ENCODE measurements at regions not wholly inside any gene's neighbourhood (a gene's known extent, or its start where the extent isn't known, plus 50 kb on each side); places are given as distances from the start of the nearest gene placed in this dataset.
A peak's percentile ranks its signal among the peaks of the same experiment; 100 is the strongest.

DNA sequence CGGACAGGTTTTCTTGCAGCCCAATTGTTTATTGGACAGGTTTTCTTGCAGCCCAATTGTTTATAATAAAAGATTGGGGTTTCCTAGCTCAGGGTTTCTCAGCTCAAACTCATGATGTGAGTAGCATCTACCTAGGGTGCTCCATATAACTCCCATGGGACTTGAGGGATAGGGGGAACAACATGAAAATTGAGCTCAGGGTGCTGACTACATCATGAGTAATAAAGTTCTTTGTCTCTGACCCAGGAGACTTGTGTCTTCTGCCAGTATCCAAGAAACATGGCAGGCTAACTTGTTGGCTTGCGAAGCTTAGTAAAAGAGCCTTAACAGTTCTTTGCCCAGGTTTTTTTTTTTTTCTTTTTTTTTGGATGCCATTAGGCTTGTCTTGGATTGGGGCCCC is 59.2 kb upstream of the MYCBP2 start:
- Histone ChIP-seq H3K9ac (ENCODE audit: insufficient read depth, low read length) (no peak overlapping the region), H3K27ac (ENCODE audit: insufficient read depth, low read length) (no peak overlapping the region), H4K20me1 (ENCODE audit: control insufficient read depth, extremely low read depth, insufficient read depth, low read length) (no peaks in the 10 kb centered on the region), H3K79me2 (ENCODE audit: control insufficient read depth, insufficient read depth, low read length) (no peaks in the 10 kb centered on the region), H3K36me3 (ENCODE audit: control insufficient read depth, insufficient read depth, low read length) (no peaks in the 10 kb centered on the region), H2AFZ (ENCODE audit: low read length) (no peak overlapping the region), H3K4me2 (ENCODE audit: extremely low read depth, insufficient read depth, low read length) (no peak overlapping the region), H3K27me3 (ENCODE audit: control insufficient read depth, insufficient read depth, low read length) (no peaks in the 10 kb centered on the region), H3K4me1 (ENCODE audit: control insufficient read depth, extremely low read depth, insufficient read depth, low read length) (peaks cover 5% of the 10 kb centered on the region), H3K9me3 (ENCODE audit: control insufficient read depth, insufficient read depth, low read depth, low read length) (no peaks in the 10 kb centered on the region), H3K4me3 (replicated peaks in 1 of 4; ENCODE audit: control extremely low read depth in 1 of 4, insufficient read depth in 1 of 4, low read depth in 3 of 4, low read length in 4 of 4) (no peak overlapping the region)
- TF ChIP-seq EZH2 (IDR thresholded peaks at IDR 0.05; ENCODE audit: low read length, missing control alignments), result no peak
- TF ChIP-seq, protein P1, sequence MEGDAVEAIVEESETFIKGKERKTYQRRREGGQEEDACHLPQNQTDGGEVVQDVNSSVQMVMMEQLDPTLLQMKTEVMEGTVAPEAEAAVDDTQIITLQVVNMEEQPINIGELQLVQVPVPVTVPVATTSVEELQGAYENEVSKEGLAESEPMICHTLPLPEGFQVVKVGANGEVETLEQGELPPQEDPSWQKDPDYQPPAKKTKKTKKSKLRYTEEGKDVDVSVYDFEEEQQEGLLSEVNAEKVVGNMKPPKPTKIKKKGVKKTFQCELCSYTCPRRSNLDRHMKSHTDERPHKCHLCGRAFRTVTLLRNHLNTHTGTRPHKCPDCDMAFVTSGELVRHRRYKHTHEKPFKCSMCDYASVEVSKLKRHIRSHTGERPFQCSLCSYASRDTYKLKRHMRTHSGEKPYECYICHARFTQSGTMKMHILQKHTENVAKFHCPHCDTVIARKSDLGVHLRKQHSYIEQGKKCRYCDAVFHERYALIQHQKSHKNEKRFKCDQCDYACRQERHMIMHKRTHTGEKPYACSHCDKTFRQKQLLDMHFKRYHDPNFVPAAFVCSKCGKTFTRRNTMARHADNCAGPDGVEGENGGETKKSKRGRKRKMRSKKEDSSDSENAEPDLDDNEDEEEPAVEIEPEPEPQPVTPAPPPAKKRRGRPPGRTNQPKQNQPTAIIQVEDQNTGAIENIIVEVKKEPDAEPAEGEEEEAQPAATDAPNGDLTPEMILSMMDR (conservative IDR thresholded peaks at IDR 0.05 in 1 of 2, IDR thresholded peaks at IDR 0.05 in 1 of 2; ENCODE audit: low read depth in 1 of 2, low read length in 2 of 2), result no peak
- DNase-seq (ENCODE audit: low read depth in 2 of 2), result peak in 1 of 2 donors; percentile 35

DNA sequence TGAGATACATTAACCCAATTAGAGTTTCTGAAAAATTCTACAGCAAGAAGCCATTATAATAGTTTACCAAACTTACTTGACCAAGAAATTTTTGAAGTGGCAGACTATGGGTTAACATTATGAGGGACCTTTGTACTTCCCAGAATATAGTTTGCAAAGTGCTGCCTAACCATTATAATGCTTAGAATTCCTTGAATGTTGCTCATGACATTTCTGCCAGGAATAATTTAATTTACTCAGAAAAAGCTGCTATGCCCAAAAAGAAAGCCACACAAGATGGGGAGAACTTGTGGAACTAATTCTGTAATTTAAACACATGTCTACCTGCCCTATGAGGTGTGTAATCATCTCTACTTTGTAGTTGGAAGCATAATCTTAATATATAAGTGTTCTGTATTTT is 58.1 kb upstream of the MYCBP2 start:
- H3K9me3 ChIP-seq (ENCODE audit: control insufficient read depth, insufficient read depth, low read depth, low read length), result no peaks in the 10 kb centered on the region
- H3K4me1 ChIP-seq (ENCODE audit: control insufficient read depth, extremely low read depth, insufficient read depth, low read length), result peaks cover 5% of the 10 kb centered on the region
- peak in 1 of 2 donors; percentile 64 for DNase-seq (ENCODE audit: low read depth in 2 of 2)
- H3K4me3 ChIP-seq (replicated peaks in 1 of 4; ENCODE audit: control extremely low read depth in 1 of 4, insufficient read depth in 1 of 4, low read depth in 3 of 4, low read length in 4 of 4), result no peak overlapping the region
- no peaks in the 10 kb centered on the region for H4K20me1 ChIP-seq (ENCODE audit: control insufficient read depth, extremely low read depth, insufficient read depth, low read length)
- H3K27ac ChIP-seq (ENCODE audit: insufficient read depth, low read length), result no peak overlapping the region
- no peaks in the 10 kb centered on the region for H3K36me3 ChIP-seq (ENCODE audit: control insufficient read depth, insufficient read depth, low read length)
- H3K9ac ChIP-seq (ENCODE audit: insufficient read depth, low read length), result no peak overlapping the region
- TF ChIP-seq EZH2 (IDR thresholded peaks at IDR 0.05; ENCODE audit: low read length, missing control alignments), result no peak
- TF ChIP-seq, protein P1 (conservative IDR thresholded peaks at IDR 0.05 in 1 of 2, IDR thresholded peaks at IDR 0.05 in 1 of 2; ENCODE audit: low read depth in 1 of 2, low read length in 2 of 2), result no peak
- no peaks in the 10 kb centered on the region for H3K27me3 ChIP-seq (ENCODE audit: control insufficient read depth, insufficient read depth, low read length)
- no peaks in the 10 kb centered on the region for H3K79me2 ChIP-seq (ENCODE audit: control insufficient read depth, insufficient read depth, low read length)
- H3K4me2 ChIP-seq (ENCODE audit: extremely low read depth, insufficient read depth, low read length), result no peak overlapping the region
- no peak overlapping the region for H2AFZ ChIP-seq (ENCODE audit: low read length)

DNA sequence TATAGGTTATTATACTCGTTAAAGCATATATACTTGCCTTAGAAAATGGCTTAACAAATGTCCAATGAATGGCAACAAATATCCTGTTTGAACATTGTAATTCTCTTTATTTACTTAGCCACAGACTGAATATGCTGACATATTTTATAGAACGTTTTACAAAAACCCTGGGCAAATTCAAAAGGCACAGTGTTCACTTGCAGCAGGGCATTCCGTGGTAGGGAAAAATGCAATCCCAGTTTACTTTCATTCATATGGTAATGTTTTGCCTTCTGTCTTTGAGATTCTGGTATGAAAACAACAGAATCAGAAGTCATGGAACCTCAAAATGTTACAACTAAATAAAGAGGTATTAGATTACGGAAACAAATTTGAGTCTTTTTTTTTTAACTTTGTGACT is 56.2 kb upstream of the MYCBP2 start:
- no peaks in the 10 kb centered on the region for H3K27me3 ChIP-seq (ENCODE audit: control insufficient read depth, insufficient read depth, low read length)
- H3K4me3 ChIP-seq (replicated peaks in 1 of 4; ENCODE audit: control extremely low read depth in 1 of 4, insufficient read depth in 1 of 4, low read depth in 3 of 4, low read length in 4 of 4), result no peak overlapping the region
- TF ChIP-seq, protein P1 (conservative IDR thresholded peaks at IDR 0.05 in 1 of 2, IDR thresholded peaks at IDR 0.05 in 1 of 2; ENCODE audit: low read depth in 1 of 2, low read length in 2 of 2), result no peak
- no peak for TF ChIP-seq EZH2 (IDR thresholded peaks at IDR 0.05; ENCODE audit: low read length, missing control alignments)
- H4K20me1 ChIP-seq (ENCODE audit: control insufficient read depth, extremely low read depth, insufficient read depth, low read length), result no peaks in the 10 kb centered on the region
- H3K4me2 ChIP-seq (ENCODE audit: extremely low read depth, insufficient read depth, low read length), result no peak overlapping the region
- H3K27ac ChIP-seq (ENCODE audit: insufficient read depth, low read length), result no peak overlapping the region
- H2AFZ ChIP-seq (ENCODE audit: low read length), result no peak overlapping the region
- H3K36me3 ChIP-seq (ENCODE audit: control insufficient read depth, insufficient read depth, low read length), result no peaks in the 10 kb centered on the region
- H3K79me2 ChIP-seq (ENCODE audit: control insufficient read depth, insufficient read depth, low read length), result no peaks in the 10 kb centered on the region
- no peaks in the 10 kb centered on the region for H3K9me3 ChIP-seq (ENCODE audit: control insufficient read depth, insufficient read depth, low read depth, low read length)
- no peak overlapping the region for H3K9ac ChIP-seq (ENCODE audit: insufficient read depth, low read length)
- peaks cover 5% of the 10 kb centered on the region for H3K4me1 ChIP-seq (ENCODE audit: control insufficient read depth, extremely low read depth, insufficient read depth, low read length)
- no peak for DNase-seq (ENCODE audit: low read depth in 2 of 2)
